Bronchial epithelial cell (primary cell): ENCODE measurements at regions not wholly inside any gene's neighbourhood (a gene's known extent, or its start where the extent isn't known, plus 50 kb on each side); places are given as distances from the start of the nearest gene placed in this dataset.
A peak's percentile ranks its signal among the peaks of the same experiment; 100 is the strongest.

ENCODE experiments used
- DNase-seq: peaks from one replicate; pipeline ENCODE4 v3.0.0-alpha.2; 2010; ENCODE audit warnings: low read depth
- FAIRE-seq: peaks from 2 replicates; lab custom pipeline; 2011; peaks lifted over from hg19 to GRCh38; lab: Jason Lieb, UNC
- H3K27me3 ChIP-seq: 2 replicates; pipeline ENCODE4 v1.5.1; 2011; ENCODE audit warnings: low read length; ENCODE audit not compliant: control insufficient read depth, insufficient read depth
- H3K36me3 ChIP-seq: 2 replicates; pipeline ENCODE4 v1.5.1; 2011; ENCODE audit warnings: low read length; ENCODE audit not compliant: control insufficient read depth, insufficient read depth
- H3K4me3 ChIP-seq: 2 replicates; pipeline ENCODE4 v1.5.1; 2011; ENCODE audit warnings: mild to moderate bottlenecking, low read depth, low read length, control low read depth
- CTCF ChIP-seq: IDR thresholded peaks from 2 replicates; pipeline ENCODE4 v1.5.1; 2011; ENCODE audit warnings: mild to moderate bottlenecking, moderate library complexity, low read length, control low read depth, inconsistent platforms; ENCODE audit not compliant: insufficient read depth, severe bottlenecking

DNA sequence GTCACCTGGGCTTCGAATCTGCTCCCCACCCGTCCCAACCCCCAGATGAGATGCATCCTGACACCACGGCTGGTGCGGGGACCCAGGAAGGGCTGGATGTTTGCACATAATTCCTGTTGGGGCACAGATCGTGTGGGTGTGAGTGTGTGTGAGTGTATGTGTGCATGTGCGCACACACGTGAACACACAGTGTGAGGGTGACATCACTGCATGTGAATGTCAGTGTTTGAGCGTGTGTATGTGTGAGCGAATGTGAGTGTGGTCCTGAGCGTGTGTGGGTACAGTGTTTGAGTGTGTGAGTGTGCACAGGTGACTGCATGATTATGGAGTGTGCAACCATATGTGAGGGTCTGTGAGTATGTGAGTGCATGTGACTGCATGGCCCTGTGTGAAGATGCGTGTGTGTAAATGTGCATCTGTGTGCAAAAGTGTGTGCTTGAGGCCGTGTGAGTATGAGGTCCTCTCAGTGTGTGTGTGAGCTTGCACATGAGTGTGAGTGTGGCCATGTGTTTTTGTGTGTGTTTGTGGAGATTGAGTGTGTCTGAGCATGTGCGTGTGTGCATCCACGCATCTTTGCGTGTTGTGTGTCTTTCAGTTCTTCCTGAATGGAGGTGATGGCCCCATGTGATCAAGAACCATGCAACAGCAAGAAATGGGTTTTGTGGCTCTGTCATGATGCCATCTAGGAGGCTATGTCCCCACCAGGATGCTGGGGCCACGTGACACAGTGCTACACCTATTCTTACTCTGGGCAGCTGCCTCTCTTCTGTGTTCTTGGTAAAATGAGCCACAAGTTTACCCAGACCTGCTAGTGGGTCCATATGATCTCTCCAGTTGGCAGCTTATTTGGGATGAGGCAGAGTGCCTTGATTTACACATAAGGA lies 70.5 kb upstream of the GCSH start:
- Histone ChIP-seq H3K36me3 (no peaks in the 10 kb centered on the region), H3K4me3 (no peak overlapping the region), H3K27me3 (peaks cover 3% of the 10 kb centered on the region)
- DNase-seq (no peak), FAIRE-seq (peak; percentile 83)
- TF ChIP-seq CTCF = no peak

GRCh38 chr16:81165411-81166097 lies 69.4 kb upstream of the GCSH start:
- TF ChIP-seq CTCF = no peak
- Histone ChIP-seq H3K27me3 (peaks cover 3% of the 10 kb centered on the region), H3K4me3 (no peak overlapping the region), H3K36me3 (no peaks in the 10 kb centered on the region)
- DNase-seq (no peak), FAIRE-seq (no peak)

- no peak for TF ChIP-seq CTCF
- Histone ChIP-seq H3K4me3 (no peak overlapping the region), H3K27me3 (peaks cover 3% of the 10 kb centered on the region), H3K36me3 (no peaks in the 10 kb centered on the region)
- FAIRE-seq (no peak), DNase-seq (no peak)
These were observed 68.8 kb upstream of the GCSH start for GRCh38 chr16:81164958-81165357.

GRCh38 chr16:81164481-81164880 lies 68.3 kb upstream of the GCSH start:
- H3K36me3 ChIP-seq = no peaks in the 10 kb centered on the region
- DNase-seq = no peak
- H3K4me3 ChIP-seq = no peak overlapping the region
- peaks cover 7% of the 10 kb centered on the region for H3K27me3 ChIP-seq
- no peak for FAIRE-seq
- TF ChIP-seq CTCF = no peak

DNA sequence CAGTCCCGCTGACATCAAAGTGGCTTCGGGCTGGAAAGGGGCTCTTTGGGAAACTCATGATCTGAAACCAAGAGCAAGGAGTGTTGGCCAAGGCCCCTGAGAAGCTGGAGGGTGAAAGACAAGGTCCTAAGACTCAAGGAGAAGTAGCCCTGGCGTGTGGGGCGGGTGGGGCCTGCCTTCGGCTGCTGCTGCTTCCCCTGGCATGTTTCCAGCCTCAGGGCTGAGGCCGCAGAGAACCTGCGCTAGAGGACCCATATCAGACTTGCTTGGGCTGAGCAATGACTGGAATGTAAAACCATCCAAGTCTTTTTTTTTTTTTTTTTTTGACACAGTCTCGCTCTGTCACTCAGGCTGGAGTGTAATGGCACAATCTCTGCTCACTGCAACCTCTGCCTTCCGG lies 67.5 kb upstream of the GCSH start:
- H3K27me3 ChIP-seq = peaks cover 7% of the 10 kb centered on the region

More for the DNA sequence above, 67.5 kb upstream of the GCSH start:
- FAIRE-seq (no peak), DNase-seq (no peak)
- no peaks in the 10 kb centered on the region for H3K36me3 ChIP-seq
- TF ChIP-seq CTCF = no peak
- H3K4me3 ChIP-seq = no peak overlapping the region
